GM18907 (cell line): ENCODE measurements at regions not wholly inside any gene's neighbourhood (a gene's known extent, or its start where the extent isn't known, plus 50 kb on each side); places are given as distances from the start of the nearest gene placed in this dataset.
"Not testable (repeated sequence)": the region's sequence is repeated elsewhere in the genome, so short reads cannot be mapped to it uniquely, and the experiment has no call there.

Source experiments
- ATAC-seq: cut with Tn5 transposase; IDR thresholded peaks from one replicate; pipeline ENCODE4 v1.9.1; 2021; ENCODE audit warnings: mild to moderate bottlenecking, moderate library complexity; ENCODE audit not compliant: unreplicated experiment

DNA sequence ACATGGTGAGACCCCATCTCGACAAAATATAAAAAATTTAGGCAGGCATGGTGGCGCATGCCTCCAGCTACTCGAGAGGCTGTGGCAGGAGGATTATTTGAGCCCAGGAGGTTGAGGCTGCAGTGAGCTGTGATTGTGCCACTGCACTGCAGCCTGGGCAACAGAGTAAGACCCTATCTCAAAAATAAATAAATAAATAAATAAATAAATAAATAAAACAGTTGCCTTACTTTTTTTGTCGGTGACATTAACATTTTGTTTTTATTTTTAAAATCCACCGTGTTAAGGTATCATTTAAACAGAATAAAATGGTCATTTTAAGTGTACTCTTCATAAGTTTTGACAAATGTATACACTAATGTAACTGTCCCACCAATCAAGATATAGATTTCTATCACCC, 57.0 kb downstream of the RASL11A start:
- no peak for ATAC-seq

DNA sequence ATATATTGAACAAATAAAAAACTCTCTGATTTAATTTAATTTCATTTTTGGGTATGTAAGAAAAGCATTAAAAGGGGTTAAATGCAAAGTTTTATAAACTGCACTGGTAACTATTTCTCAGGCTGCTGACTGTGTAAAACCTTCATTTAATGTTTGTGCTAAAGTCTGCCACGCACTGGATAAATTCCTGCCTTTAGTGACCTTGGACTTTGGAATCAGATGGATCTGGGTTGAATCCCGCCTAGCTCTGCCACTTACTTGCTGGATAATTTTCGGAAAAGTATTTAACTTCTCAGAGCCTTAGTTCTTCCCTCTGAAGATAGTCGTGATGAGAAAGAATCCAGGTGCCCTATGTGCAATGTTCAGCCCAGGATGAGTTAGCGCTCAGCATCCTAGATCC, 58.6 kb downstream of the RASL11A start:
- ATAC-seq, result no peak

DNA sequence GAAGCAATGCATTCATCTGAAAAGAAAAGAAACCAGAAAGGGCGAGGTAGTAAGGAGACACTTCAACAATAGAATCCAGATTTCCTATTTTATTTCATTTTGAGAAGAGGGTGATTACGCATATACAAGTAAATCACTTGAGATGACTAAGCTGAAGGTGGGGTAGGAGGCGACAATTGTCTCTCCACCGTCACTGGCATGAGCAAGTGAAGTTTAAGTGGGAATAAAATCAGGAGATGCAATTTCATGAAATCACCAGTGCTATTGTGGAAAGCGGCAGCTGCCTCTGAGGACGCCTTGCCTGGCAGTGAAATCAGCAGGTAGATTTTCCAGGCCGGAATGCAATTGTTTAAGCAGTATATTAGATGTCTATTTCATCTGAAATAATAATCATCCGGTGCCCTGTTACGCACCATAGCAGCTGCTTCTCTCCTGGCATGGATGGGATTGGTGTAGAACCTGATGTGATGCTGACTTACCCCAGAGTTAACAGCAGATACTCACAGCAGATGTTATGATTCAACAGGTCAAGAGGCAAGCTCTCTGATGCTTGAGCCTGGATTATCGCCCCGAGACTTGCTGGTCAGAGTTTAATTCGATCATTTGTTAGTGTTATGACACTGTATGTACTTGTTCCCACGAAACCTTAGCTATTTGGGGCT, 64.3 kb downstream of the RASL11A start:
- no peak for ATAC-seq

DNA sequence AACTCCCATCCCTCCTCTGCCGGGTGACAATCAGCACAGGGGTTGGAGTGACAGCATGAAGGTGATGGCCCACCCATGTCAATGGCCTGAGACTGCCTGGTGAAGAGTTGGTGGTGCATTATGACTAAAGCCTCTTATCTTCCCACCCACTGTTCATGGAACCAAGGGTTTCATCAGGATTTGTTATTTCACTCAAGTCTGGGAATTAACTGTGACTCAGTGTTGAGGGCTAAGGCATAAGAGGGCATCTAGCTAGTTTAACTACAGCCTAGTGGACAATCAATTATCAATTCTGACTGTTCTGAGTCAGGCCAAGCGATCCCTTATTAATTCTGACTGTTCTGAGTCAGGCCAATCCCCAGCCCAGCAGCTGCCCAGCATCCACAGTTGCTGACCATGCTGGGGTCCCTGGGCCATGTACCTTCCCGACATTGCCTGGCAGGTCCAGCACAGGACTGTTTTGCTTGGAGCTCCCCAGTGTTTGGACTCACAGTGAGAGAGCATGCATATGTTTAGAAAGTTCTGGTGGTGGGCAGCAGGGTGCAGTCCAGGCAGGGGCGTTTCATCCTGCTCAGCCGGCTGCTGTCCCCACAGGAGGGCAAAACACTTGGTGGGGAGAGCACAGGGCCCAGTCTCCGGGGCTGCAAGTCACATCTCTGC, 65.5 kb downstream of the RASL11A start:
- no peak for ATAC-seq

DNA sequence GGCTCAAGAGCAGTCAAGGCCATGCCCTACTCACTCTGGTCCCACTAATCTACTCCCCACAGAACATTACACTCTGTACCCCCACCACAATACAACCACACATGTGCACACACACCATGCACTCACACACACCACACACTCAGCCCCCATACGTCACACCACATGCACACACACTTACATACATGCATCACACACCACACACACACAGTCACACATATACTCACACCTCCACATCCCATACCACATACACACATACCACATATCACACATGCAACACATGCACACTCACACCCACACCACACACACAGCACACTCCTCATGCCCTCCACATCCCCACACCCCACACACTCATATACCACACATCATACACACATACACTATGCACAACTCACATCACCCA, 67.6 kb downstream of the RASL11A start:
- no peak for ATAC-seq

DNA sequence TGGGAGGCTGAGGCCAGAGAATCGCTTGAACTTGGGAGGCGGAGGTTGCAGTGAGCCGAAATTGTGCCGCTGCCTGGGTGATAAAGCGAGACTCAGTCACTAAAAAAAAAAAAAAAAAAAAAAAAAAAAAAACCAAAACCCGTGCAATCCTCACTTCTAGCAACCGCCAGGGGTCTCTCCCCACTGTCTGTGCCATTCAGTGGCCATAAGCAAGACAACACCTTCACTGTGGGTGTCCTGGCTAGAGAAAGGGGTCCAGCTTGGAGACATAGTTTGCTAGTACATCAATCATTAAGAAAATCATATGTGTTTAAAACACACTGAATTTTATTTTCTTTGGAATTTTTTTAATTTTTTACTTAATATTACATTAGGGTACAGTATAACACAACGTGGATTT, 68.2 kb downstream of the RASL11A start:
- no peak for ATAC-seq

DNA sequence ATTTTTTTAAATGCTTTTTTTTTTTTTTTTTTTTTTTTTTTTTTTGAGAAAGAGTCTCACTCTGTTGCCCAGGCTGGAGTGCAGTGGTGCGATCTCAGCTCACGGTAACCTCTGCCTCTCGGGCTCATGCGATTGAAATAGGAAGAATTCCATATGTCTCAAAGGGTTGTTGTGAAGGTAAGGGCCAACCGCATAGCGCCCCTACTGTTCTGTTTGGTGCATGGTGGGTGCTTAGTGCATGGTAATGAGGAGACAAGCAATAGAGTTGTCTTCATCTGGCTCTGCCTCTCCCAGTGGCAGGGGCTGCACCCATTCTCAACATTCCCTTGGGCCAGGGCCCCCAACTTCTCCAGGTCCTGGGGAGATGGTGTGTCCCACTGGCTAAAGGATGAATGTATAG, 68.7 kb downstream of the RASL11A start:
- peak; percentile 69 for ATAC-seq

DNA sequence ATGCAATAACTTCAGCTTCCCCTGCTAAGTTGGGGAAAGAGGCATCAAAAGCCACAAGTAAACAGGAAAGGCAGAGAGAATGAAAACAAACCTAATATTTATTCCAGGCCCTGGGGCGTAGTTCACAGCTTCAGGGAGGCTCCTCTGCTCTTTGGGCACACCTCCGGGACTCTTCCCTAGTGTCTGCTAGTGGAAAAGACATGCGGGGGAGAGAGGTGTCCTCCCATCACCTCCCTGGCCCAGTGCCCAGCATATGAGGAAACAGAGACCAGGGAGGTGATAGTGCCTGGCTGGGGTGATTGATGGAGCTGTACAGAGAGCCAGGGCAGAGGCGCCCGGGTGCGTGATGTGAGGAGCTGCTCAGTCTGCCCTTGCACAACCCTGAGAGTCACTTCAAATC, 71.0 kb downstream of the RASL11A start:
- ATAC-seq, result no peak

DNA sequence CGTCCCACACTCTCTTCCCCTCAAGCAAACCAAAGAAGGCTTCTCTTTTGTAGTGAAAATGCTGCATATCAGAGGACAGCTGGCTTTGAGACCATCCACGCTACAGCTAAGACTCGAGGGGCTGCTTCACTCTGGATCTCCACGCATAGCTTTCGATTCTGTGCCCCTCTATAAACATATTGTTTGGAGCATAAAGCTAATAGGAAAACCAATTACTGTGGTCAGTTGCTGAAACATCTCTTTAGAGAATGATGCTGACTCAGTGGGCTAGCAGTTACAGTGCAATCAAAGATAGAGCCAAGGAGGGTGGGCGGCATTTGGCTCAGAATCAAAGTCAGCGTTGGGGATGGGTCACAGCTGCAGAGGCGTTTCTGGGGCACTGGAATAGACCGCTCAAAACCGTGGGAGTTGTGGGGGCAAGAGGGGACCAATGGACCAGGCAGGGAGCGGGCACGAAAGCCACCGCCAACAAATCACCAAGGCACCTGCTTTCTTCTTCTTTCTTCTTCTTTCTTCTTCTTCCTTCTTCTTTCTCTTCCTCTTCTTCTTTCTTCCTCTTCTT, 76.7 kb downstream of the RASL11A start:
- no peak for ATAC-seq

DNA sequence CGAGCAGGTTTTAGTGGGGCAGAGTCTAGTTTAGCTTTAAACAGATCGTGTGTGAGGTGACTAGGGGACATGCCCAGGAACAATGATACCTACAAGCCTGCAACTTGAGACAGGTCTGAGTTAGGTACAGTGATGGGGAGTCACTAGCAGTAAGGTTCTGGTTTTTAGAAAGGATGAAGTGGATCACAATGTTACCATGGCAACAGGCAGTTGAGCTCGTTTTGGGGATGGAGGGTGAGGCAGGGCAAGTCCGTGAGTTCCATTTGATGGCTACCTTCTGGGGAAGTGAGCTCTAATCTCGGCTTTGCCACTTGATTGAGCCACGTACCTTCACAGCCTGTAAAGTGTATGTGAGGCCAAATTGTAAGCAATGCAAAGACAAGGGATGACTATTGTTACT, 76.0 kb upstream of the GTF3A start:
- no peak for ATAC-seq

DNA sequence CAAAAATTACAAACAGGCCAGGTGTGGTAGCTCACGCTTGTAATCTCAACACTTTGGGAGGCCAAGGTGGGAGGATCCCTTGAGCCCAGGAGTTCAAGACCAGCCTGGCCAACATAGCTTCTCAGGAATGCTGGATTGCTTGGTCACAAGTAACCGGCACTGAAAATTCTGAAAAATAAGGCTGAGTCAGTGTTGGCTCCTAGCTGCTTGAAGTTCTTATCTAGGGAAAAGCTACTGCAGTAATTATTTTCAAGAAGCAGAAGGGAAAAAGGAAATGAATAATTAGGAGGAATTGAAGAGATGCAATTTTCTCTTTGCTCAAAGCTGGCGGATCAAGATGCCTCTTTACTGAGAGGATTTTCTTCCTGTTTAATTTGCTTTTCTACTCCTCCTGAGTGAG, 75.0 kb upstream of the GTF3A start:
- ATAC-seq, result no peak

DNA sequence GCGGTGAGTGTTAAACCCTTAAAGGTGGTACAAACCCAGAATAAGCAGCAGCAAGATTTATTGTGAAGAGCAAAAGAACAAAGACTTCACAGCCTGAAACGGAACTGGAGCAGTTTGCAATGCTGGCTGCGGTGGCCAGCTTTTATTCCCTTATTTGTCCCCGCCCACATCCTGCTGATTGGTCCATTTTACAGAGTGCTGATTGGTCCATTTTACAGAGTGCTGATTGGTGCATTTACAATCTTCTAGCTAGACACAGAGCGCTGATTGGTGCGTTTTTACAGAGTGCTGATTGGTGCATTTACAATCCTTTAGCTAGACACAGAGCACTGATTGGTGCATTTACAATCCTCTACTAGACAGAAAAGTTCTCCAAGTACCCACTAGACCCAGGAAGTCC, 73.6 kb upstream of the GTF3A start:
- not testable (repeated sequence) for ATAC-seq

DNA sequence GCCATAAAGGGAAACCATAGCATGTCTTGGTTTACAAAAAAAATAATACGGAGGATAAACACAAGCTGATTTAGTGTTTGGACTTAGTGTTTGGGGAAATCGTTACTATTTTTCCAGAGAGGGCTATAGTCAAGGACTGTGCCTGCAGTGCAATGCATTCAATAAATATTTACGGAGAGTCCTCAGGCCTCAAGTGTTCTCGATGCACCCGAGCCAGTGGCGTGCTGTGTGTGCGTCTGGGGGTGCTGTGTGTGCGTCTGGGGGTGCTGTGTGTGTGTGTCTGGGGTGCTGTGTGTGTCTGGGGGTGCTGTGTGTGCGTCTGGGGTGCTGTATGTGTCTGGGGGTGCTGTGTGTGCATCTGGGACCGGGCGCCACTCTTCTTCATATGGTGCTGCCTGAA, 71.7 kb upstream of the GTF3A start:
- no peak for ATAC-seq

DNA sequence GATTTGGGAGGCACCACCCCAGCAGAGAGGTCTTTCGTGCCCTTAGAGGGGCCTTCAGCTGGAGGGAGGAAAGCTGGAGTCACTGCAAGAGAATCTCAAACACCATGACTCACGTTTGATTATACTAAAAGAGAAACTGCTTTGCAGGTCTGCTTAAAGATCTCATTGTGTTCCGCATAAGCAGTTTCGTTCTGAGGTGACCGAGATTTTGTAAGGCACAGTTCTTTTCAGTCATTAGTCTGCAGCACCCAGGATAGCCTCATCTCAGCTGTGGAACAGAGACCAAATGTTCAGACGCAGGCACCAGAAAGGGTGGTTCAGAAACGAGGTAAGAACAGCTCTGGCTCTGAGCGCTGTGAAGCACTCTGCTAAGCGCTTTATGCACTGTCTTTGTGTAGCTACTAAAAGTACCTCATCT, 71.2 kb upstream of the GTF3A start:
- peak; percentile 97 for ATAC-seq

DNA sequence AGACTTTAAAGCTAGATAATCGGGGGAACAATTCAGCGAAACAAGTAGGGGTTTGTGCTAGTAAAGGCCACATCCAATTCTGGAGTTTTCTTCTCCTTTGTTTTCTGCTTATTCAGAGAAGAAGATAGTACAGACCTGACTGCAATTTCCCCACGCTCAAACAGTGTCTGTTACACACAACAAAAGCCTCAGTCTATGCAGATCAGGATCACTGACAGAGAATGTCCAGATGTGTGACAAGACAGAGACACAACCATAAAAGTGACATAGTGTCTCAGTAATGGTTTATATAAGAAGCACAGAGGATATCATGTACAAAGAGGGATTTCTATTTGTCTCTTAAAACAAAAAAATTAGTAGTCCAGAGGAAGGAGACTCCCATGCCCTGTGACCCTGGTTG, 70.7 kb upstream of the GTF3A start:
- no peak for ATAC-seq

DNA sequence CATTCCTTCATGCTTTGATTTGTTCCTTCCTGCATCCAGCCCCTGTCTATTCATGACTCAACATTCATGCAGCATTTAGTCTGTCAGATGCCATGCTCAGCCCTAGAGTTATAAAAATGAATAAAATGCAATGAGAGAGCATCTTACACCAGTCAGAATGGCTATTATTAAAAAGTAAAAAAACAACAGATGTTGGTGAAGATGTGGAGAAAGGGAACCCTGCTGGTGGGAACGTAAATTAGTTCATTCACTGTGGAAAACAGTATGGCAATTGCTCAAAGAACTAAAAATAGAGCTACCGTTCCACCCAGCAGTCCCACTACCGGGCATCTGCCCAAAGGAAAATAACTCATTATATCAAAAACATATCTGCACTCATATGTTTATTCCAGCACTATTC, 70.0 kb upstream of the GTF3A start:
- no peak for ATAC-seq

DNA sequence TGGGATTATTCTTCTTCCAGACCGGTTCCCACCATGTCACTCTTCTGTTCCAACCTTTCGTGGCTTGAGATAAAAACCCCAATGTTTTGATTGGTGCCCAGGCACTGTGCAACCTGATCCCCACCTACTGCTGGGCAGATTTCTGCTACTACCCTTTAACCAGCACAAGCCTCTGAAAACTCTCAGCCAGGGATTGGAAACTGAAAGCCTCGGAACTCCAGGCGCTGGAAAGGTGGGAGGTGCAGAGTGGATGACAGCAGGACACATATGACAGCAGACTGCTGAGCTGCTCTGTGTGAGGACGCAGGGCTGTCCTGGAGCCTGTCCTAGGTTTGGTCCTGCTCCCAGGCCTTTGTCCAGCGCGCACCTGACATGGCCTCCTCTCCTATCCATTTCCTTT, 68.5 kb upstream of the GTF3A start:
- ATAC-seq, result no peak

DNA sequence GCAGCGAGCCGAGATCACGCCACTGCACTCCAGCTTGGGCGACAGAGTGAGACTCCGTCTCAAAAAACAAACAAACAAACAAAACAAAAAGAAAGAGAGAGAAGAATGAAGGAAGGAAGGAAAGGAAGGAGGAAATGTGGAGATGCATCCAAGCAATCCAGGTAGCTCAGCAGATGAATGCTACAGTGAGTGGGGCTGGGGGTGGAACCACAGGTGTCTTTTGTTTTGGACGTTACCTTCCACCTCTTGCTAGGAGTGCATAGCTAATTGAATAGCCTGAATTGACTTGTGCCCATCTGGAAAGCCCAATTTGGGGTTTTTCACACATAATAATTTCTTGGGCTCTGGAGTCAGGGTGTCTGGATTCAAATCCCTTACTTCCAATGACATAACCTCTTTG, 66.0 kb upstream of the GTF3A start:
- ATAC-seq, result no peak

DNA sequence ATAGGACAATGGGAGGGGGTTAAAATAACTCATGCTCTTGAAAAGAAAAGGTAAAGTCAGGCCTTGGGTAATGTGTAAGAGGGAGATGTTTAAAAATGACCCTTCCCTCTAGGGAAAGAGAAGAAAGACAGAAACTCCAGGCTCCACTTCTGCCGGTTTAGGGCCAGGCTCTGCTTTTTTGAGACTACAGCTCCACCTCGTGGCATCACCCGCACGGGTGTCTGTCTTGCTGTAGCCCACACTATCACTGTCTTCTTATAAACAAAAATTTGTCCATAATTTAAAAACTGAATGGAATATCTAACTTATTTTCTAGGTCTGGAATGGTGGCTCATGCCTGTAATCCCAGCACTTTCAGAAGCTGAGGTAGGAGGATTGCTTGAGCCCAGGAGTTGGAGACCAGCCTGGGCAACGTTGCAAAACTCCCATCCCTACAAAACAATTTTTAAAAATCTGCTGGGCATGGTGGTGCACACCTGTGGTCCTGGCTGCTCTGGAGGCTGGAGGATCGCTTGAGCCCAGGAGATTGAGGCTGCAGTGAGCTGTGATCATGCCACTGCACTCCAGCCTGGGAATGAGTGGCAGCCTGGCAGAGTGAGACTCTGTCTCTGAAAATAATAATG, 65.1 kb upstream of the GTF3A start:
- ATAC-seq, result peak; percentile 53

DNA sequence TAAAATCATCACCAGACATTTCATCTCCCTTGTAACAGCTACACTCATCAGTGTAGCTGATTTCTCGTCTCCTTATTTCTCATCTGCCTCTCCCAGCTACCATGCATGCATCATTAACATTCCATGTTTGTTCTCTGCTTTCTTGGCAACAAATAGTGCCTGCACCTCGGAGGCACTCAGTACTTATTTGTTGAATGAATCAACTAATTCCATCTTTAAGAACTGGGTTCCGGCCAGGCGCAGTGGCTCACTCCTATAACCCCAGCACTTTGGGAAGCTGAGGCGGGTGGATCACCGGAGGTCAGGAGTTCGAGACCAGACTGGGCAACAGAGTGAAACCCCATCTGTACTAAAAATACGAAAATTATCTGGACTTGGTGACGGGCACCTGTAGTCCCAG, 63.9 kb upstream of the GTF3A start:
- ATAC-seq, result no peak

DNA sequence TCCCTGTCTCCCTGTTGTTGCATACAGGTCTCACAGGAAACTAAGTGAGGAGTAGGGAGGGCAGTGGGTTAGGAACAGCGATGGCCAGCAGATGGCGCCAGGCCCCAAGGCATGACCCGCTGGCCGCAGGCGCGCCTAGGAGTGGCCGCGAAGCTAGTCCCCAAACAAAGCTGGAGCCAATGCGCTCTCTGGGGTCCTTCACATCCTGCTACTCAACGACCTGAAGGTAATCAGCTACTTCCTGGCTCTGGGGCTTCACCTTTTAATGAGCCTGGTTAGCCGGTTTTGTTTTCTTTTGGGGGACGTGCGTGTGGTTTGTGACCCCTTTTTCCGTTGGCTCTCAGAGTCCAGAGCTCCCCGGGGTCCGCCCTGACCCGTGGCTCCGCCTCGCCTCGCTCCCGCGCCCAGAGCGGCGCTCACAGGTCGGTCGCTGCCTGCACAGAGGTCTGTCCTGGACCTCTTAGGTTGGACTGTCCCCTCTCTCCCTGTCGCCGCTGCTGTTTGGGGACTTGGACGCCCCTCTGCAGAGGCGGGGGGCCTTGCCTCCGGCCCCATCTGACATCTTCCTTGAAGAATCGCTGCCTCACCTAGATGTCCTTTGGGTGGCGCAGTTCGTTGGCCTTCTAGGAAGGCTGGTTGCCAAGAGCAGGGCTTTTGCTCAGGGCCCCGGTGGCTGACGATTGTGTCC, 62.2 kb upstream of the GTF3A start:
- peak; percentile 82 for ATAC-seq

DNA sequence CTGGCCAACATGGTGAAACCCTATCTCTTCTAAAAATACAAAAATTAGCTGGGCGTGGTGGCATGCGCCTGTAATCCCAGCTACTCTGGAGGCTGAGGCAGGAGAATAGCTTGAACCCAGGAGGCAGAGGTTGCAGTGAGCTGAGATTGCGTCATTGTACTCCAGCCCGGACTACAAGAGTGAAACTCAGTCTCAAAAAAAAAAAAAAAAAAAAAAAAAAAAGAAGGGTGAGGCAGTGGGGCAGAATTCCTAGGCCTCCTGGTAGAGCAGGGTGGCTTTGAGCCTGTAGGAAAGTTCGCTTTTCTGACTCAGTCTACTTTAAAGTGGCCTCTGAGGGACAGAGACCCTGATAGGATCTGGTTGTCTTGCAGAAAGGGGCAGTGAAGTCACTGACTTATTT, 60.8 kb upstream of the GTF3A start:
- ATAC-seq, result not testable (repeated sequence)
